ENCODE measurements at regions not wholly inside any gene's neighbourhood (a gene's known extent, or its start where the extent isn't known, plus 50 kb on each side); places are given as distances from the start of the nearest gene placed in this dataset.

DNA sequence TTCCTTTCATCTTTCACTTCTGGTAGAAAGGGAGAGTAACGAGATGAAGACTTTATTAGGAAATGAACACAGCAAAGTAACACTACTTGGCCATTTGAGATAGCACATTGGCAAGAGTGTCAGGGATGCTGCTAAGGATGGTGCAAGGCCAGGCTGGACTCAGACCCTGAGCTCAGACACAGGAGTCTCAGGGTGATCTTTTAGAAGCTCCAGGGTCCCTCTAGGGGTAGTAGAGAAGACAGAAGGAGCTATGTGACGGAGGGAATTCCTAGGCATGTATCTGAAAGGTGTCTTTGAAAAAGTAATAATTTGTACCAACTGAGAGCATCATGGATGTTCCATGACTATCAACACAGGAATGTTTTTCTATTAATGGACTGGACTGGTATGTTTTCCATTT lies 436.5 kb downstream of the DHX35 start:
- DNase-seq (ENCODE audit: low read depth), result no peak
- TF ChIP-seq, protein P1, sequence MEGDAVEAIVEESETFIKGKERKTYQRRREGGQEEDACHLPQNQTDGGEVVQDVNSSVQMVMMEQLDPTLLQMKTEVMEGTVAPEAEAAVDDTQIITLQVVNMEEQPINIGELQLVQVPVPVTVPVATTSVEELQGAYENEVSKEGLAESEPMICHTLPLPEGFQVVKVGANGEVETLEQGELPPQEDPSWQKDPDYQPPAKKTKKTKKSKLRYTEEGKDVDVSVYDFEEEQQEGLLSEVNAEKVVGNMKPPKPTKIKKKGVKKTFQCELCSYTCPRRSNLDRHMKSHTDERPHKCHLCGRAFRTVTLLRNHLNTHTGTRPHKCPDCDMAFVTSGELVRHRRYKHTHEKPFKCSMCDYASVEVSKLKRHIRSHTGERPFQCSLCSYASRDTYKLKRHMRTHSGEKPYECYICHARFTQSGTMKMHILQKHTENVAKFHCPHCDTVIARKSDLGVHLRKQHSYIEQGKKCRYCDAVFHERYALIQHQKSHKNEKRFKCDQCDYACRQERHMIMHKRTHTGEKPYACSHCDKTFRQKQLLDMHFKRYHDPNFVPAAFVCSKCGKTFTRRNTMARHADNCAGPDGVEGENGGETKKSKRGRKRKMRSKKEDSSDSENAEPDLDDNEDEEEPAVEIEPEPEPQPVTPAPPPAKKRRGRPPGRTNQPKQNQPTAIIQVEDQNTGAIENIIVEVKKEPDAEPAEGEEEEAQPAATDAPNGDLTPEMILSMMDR (conservative IDR thresholded peaks at IDR 0.05; ENCODE audit: low read depth, low read length), result no peak
- H3K4me3 ChIP-seq (ENCODE audit: low read depth, low read length), result no peak overlapping the region

DNA sequence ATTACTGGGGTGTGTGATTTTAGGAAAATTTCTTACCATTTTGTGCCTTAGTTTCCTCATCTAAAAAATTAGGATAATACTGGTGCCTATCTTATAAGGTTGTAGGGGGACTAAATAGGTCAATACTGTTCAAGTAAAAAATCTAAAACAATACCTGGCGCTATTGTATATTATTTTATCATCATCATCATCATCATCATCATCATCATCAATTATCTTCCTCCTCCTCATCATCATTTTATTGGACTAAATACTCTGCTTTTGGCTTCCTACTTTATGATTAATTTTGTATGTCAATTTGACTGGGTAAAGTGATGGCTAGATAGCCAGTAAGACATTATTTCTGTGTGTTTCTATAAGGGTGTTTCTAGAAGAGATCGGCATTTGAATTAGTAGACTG lies 435.5 kb downstream of the DHX35 start:
- TF ChIP-seq, protein P1 (conservative IDR thresholded peaks at IDR 0.05; ENCODE audit: low read depth, low read length), result no peak
- DNase-seq (ENCODE audit: low read depth), result no peak
- no peak overlapping the region for H3K4me3 ChIP-seq (ENCODE audit: low read depth, low read length)

GRCh38 chr20:39395478-39396291 lies 433.5 kb downstream of the DHX35 start:
- TF ChIP-seq, protein P1 (conservative IDR thresholded peaks at IDR 0.05; ENCODE audit: low read depth, low read length), result no peak
- no peak overlapping the region for H3K4me3 ChIP-seq (ENCODE audit: low read depth, low read length)
- DNase-seq (ENCODE audit: low read depth), result no peak

GRCh38 chr20:39394461-39394860 lies 432.3 kb downstream of the DHX35 start:
- TF ChIP-seq, protein P1 (conservative IDR thresholded peaks at IDR 0.05; ENCODE audit: low read depth, low read length), result no peak
- no peak for DNase-seq (ENCODE audit: low read depth)
- H3K4me3 ChIP-seq (ENCODE audit: low read depth, low read length), result no peak overlapping the region

- no peak overlapping the region for H3K4me3 ChIP-seq (ENCODE audit: low read depth, low read length)
- DNase-seq (ENCODE audit: low read depth), result no peak
- TF ChIP-seq, protein P1 (conservative IDR thresholded peaks at IDR 0.05; ENCODE audit: low read depth, low read length), result no peak
Measured at GRCh38 chr20:39390186-39390585, 428.0 kb downstream of the DHX35 start.

- H3K4me3 ChIP-seq (ENCODE audit: low read depth, low read length), result no peak overlapping the region
- TF ChIP-seq, protein P1 (conservative IDR thresholded peaks at IDR 0.05; ENCODE audit: low read depth, low read length), result no peak
- no peak for DNase-seq (ENCODE audit: low read depth)
Measured at GRCh38 chr20:39381595-39381994, 419.5 kb downstream of the DHX35 start.

DNA sequence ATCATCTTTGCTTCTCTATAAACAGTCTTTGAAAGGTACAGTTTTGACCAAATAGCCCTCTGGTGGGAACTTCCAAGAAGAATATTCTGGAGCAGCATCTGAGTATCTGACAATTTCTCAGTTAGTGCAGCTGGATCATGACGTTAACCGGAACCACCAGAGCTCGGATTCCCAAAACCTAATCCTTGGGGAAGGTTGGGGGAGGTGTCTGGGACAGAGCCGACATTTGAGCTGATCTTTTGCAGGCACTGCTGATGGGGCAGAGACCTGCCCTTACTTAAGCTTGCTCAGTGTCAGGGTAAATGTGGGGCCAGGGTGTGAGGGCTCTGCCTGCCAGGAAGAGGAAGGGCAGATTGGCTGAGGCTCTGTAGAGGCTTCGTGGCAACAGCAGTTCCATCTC lies 416.6 kb downstream of the DHX35 start:
- no peak overlapping the region for H3K4me3 ChIP-seq (ENCODE audit: low read depth, low read length)
- TF ChIP-seq, protein P1 (conservative IDR thresholded peaks at IDR 0.05; ENCODE audit: low read depth, low read length), result no peak
- DNase-seq (ENCODE audit: low read depth), result no peak

All from epithelial cell of proximal tubule (primary cell).